Esophagus muscularis mucosa (tissue), 4 donors: ENCODE measurements at regions not wholly inside any gene's neighbourhood (a gene's known extent, or its start where the extent isn't known, plus 50 kb on each side); places are given as distances from the start of the nearest gene placed in this dataset.

Source experiments
- DNase-seq: peaks from one replicate; pipeline ENCODE4 v3.0.0-alpha.2; 2017; ENCODE audit errors: extremely low spot score
- H3K27ac ChIP-seq, 4 donors: fragments of 200-600 bp; sonication (generic); replicated peaks in 1 of 4; 1 replicate in 3 of 4; 2 replicates in 1 of 4; pipeline ENCODE4 v1.5.1; 2016 to 2019; ENCODE audit warnings: mild to moderate bottlenecking in 1 of 4
- H3K27me3 ChIP-seq, 4 donors: fragments of 200-600 bp; sonication (generic); one replicate each; pipeline versions ENCODE4 v1.5.1 to v1.6.0; 2016 to 2019
- H3K36me3 ChIP-seq, 4 donors: fragments of 200-600 bp; sonication (generic); one replicate each; pipeline ENCODE4 v1.5.1; 2016 to 2019
- H3K4me1 ChIP-seq, 4 donors: fragments of 200-600 bp; sonication (generic); one replicate each; pipeline ENCODE4 v1.5.1; 2016 to 2019
- H3K4me3 ChIP-seq, 4 donors: fragments of 200-600 bp; sonication (generic); 1 replicate in 2 of 4; 2 replicates in 2 of 4; pipeline ENCODE4 v1.5.1; 2016 to 2019; ENCODE audit warnings: mild to moderate bottlenecking in 4 of 4, moderate library complexity in 1 of 4
- H3K9me3 ChIP-seq, 4 donors: fragments of 200-600 bp; sonication (generic); 1 replicate in 3 of 4; 2 replicates in 1 of 4; pipeline ENCODE4 v1.5.1; 2016 to 2019
- EP300 ChIP-seq: sonication (generic); formaldehyde crosslinking; IDR thresholded peaks from one replicate; pipeline ENCODE4 v1.6.1; 2017; ENCODE audit warnings: antibody characterized with exemption
- POLR2A ChIP-seq: fragments of 450-650 bp; IDR thresholded peaks from one replicate; pipeline ENCODE4 v1.6.1; 2017; ENCODE audit warnings: antibody characterized with exemption, moderate library complexity, mild to moderate bottlenecking, low read depth
- POLR2AphosphoS5 ChIP-seq, 2 donors: sonication (generic); formaldehyde crosslinking; IDR thresholded peaks; one replicate each; pipeline ENCODE4 v1.6.1; 2017; ENCODE audit warnings: antibody characterized with exemption in 2 of 2
- WGBS: methylation state at CpG from one replicate; pipeline ENCODE4 v1.1.5; 2018; 5-methylcytosine and 5-hydroxymethylcytosine counted together
- intact Hi-C: fragments of 100-400 bp; cut with DNase I; formaldehyde crosslinking; loops from one replicate; pipeline ENCODE4 v1.15.1; 2023
- TF ChIP-seq, protein P1 (sequence below), 3 experiments: fragments of 200-600 bp in 2 of 3; fragments of 450-650 bp in 1 of 3; sonication (generic) in 2 of 3; IDR thresholded peaks; one replicate each; pipeline ENCODE4 v1.5.1; 2017 to 2019; ENCODE audit warnings: antibody characterized with exemption in 3 of 3, mild to moderate bottlenecking in 2 of 3, moderate library complexity in 1 of 3

DNA sequence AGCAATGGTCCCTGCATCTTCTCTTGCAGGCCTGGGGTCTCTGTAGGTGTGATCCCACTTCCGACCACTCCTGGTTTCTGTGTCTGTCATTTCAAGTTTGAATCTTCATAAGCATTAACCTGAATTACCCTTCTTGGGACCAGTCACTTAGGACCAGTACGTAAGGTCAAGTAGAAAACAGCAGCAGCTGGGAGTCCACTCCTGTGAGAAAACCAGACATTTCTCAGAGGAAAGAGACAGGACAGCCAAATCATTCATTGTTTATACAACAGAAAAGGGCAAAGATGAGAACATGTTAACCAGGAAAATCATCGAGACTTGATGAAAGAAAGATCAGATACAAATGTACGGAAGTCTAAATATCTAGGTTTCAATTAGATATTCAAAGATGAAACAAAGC lies 163.0 kb downstream of the MREG start:
- Histone ChIP-seq H3K4me3 (no peak overlapping the region), H3K27me3 (no peaks in the 10 kb centered on the region), H3K36me3 (no peaks in the 10 kb centered on the region), H3K9me3 (no peaks in the 10 kb centered on the region), H3K27ac (peak overlapping the region; percentile 38 to 50 (median 42)), H3K4me1 (peaks cover 0 to 47% (median 42%) of the 10 kb centered on the region in 4 donors)
- TF ChIP-seq EP300: no peak
- no peak for TF ChIP-seq POLR2A
- TF ChIP-seq POLR2AphosphoS5 (IDR thresholded peaks at IDR 0.05): no peak
- TF ChIP-seq, protein P1, sequence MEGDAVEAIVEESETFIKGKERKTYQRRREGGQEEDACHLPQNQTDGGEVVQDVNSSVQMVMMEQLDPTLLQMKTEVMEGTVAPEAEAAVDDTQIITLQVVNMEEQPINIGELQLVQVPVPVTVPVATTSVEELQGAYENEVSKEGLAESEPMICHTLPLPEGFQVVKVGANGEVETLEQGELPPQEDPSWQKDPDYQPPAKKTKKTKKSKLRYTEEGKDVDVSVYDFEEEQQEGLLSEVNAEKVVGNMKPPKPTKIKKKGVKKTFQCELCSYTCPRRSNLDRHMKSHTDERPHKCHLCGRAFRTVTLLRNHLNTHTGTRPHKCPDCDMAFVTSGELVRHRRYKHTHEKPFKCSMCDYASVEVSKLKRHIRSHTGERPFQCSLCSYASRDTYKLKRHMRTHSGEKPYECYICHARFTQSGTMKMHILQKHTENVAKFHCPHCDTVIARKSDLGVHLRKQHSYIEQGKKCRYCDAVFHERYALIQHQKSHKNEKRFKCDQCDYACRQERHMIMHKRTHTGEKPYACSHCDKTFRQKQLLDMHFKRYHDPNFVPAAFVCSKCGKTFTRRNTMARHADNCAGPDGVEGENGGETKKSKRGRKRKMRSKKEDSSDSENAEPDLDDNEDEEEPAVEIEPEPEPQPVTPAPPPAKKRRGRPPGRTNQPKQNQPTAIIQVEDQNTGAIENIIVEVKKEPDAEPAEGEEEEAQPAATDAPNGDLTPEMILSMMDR (IDR thresholded peaks at IDR 0.05): no peak
- 70% methylated on average over 4 of the region's 4 CpGs for WGBS
- DNase-seq: no peak
- intact Hi-C loops: loop anchor here (5.0 kb wide), 1 partner anchor 52 kb away; no protein-coding TSS in a partner anchor

DNA sequence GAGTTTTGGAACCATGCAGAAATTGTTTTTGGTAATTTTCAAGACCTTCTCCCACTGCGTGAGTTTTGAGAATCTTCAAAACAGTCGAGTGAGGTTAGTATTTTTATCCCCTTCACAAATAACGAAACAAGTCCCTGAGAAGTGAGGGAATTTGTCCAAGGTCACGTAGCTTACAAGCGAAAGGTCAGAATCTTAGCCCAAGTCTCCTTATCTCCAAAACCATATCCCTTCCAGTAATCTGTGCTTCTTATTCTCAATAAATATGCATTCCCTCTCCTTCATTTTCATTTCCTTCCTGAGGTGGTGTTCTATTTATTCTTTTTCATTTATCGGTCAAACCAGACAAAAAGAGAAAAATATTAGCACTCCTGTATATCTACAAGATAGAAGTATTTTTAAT lies 163.6 kb downstream of the MREG start:
- WGBS: 86% methylated on average over 6 of the region's 6 CpGs
- no peaks in the 10 kb centered on the region for H3K36me3 ChIP-seq
- TF ChIP-seq EP300: no peak
- no peak for TF ChIP-seq POLR2AphosphoS5 (IDR thresholded peaks at IDR 0.05)
- TF ChIP-seq POLR2A: no peak
- TF ChIP-seq, protein P1 (IDR thresholded peaks at IDR 0.05): no peak
- no peak overlapping the region for H3K27ac ChIP-seq
- H3K4me1 ChIP-seq: peaks cover 0 to 48% (median 45%) of the 10 kb centered on the region in 4 donors
- no peaks in the 10 kb centered on the region for H3K9me3 ChIP-seq
- no peaks in the 10 kb centered on the region for H3K27me3 ChIP-seq
- H3K4me3 ChIP-seq: no peak overlapping the region
- DNase-seq: no peak
- intact Hi-C loops: loop anchor here (5.0 kb wide), 1 partner anchor 53 kb away; no protein-coding TSS in a partner anchor

DNA sequence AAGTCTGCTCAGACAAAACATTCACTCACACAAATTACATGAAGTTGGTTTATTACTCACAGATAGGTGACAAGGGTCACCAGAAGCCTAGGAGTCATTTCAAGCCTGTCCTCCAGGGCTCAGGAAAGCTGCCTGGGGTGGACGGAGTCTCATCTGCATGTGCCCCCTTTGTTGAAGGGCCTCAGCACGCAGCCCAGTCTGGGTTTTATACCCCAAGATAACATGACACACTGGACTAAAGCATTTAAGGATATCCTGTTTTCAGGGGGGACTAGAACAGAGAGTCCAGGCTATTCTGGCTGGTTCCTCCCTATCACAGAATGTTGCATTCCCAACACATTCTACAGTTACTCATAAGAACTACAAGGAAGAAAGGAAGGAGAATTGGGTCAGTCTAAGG lies 164.7 kb downstream of the MREG start:
- 100% methylated on average over 1 of the region's 2 CpGs for WGBS
- TF ChIP-seq EP300 (no peak), POLR2A (no peak), POLR2AphosphoS5 (IDR thresholded peaks at IDR 0.05) (no peak)
- TF ChIP-seq, protein P1 (IDR thresholded peaks at IDR 0.05): no peak
- H3K4me1 ChIP-seq: peaks cover 0 to 59% (median 53%) of the 10 kb centered on the region in 4 donors
- H3K27ac ChIP-seq: no peak overlapping the region
- H3K9me3 ChIP-seq: no peaks in the 10 kb centered on the region
- no peak for DNase-seq
- H3K36me3 ChIP-seq: no peaks in the 10 kb centered on the region
- H3K27me3 ChIP-seq: no peaks in the 10 kb centered on the region
- no peak overlapping the region for H3K4me3 ChIP-seq
- intact Hi-C loops: no loop called here

DNA sequence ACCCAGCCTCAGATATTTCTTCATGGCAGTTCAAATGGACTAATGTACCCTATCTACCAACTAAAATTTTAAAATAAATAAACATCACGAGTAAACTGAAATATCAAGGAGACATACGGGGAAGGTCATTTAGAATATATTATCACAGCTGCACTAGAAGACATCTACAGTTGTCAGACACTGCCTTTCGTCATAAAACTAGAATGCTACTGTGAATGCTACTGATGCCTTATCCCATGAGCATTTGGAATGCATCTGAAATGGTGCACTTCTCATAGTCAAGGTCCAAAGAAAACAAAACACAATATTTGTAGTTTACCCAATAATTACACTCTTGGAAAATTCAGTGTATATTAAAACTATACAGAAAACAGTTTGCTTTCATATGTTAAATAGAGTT lies 165.2 kb downstream of the MREG start:
- H3K27me3 ChIP-seq: no peaks in the 10 kb centered on the region
- no peaks in the 10 kb centered on the region for H3K9me3 ChIP-seq
- no peak overlapping the region for H3K4me3 ChIP-seq
- peaks cover 0 to 65% (median 58%) of the 10 kb centered on the region in 4 donors for H3K4me1 ChIP-seq
- H3K36me3 ChIP-seq: no peaks in the 10 kb centered on the region
- intact Hi-C loops: no loop called here
- no peak for TF ChIP-seq POLR2A
- no peak for TF ChIP-seq EP300
- TF ChIP-seq POLR2AphosphoS5 (IDR thresholded peaks at IDR 0.05): no peak
- TF ChIP-seq, protein P1 (IDR thresholded peaks at IDR 0.05): no peak
- DNase-seq: no peak
- 71% methylated on average over 3 of the region's 3 CpGs for WGBS
- no peak overlapping the region for H3K27ac ChIP-seq

DNA sequence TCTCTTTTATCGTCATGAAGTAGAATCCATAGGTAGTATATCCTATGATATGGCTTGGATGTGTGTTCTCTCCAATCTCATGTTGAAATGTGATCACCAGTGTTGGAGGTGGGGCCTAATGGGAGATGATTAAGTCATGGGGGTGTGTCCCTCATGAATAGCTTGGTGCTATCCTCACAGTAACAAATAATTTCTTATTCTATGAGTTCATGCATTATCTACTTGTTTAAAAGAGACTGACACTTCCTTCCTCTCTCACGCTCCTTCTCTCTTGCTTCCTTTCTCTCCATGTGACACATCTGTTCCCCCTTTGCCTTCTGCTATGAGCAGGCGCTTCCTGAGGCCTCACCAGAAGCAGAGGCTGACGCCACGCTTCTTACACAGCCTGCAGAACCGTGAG lies 165.6 kb downstream of the MREG start:
- Histone ChIP-seq H3K36me3 (no peaks in the 10 kb centered on the region), H3K4me3 (no peak overlapping the region), H3K9me3 (no peaks in the 10 kb centered on the region), H3K4me1 (peaks cover 0 to 67% (median 61%) of the 10 kb centered on the region in 4 donors), H3K27me3 (no peaks in the 10 kb centered on the region), H3K27ac (no peak overlapping the region)
- intact Hi-C loops: no loop called here
- DNase-seq: peak; percentile 21
- TF ChIP-seq POLR2AphosphoS5 (IDR thresholded peaks at IDR 0.05) (no peak), POLR2A (no peak), EP300 (no peak)
- TF ChIP-seq, protein P1 (IDR thresholded peaks at IDR 0.05): no peak
- 94% methylated on average over 6 of the region's 6 CpGs for WGBS
